Peyer's patch (tissue), 4 donors: ENCODE measurements at regions not wholly inside any gene's neighbourhood (a gene's known extent, or its start where the extent isn't known, plus 50 kb on each side); places are given as distances from the start of the nearest gene placed in this dataset.

Source experiments
- POLR2A ChIP-seq, 2 donors: fragments of 450-650 bp; IDR thresholded peaks; one replicate each; pipeline ENCODE4 v1.5.1; 2017; ENCODE audit warnings: antibody characterized with exemption in 2 of 2, mild to moderate bottlenecking in 2 of 2, moderate library complexity in 2 of 2
- TF ChIP-seq, protein P1 (sequence below), 6 experiments: fragments of 450-650 bp in 4 of 6; fragments of 200-600 bp in 2 of 6; sonication (generic) in 1 of 6; IDR thresholded peaks; one replicate each; pipeline ENCODE4 v1.5.1; 2017 to 2019; ENCODE audit warnings: antibody characterized with exemption in 6 of 6, mild to moderate bottlenecking in 3 of 6, moderate library complexity in 1 of 6

DNA sequence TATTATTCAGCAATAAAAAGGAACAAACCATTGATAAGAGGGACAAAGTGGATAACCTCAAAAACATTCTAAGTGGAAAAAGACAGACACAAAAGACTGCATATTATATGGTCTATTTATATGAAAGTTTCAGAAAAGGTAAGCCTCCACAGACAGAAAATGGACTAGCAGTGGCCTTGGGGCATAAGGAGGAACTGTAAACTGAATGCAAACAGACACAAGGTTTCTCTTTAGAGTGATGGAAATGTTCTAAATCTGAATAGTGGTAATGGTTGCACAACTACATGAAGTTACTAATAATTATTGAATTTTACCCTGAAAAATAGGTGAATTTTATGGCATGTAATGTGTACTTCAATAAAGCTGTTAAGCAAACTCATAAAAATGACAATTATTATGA, 286.3 kb upstream of the PAPPA start:
- TF ChIP-seq, protein P1, sequence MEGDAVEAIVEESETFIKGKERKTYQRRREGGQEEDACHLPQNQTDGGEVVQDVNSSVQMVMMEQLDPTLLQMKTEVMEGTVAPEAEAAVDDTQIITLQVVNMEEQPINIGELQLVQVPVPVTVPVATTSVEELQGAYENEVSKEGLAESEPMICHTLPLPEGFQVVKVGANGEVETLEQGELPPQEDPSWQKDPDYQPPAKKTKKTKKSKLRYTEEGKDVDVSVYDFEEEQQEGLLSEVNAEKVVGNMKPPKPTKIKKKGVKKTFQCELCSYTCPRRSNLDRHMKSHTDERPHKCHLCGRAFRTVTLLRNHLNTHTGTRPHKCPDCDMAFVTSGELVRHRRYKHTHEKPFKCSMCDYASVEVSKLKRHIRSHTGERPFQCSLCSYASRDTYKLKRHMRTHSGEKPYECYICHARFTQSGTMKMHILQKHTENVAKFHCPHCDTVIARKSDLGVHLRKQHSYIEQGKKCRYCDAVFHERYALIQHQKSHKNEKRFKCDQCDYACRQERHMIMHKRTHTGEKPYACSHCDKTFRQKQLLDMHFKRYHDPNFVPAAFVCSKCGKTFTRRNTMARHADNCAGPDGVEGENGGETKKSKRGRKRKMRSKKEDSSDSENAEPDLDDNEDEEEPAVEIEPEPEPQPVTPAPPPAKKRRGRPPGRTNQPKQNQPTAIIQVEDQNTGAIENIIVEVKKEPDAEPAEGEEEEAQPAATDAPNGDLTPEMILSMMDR (IDR thresholded peaks at IDR 0.05) = no peak
- no peak for TF ChIP-seq POLR2A (IDR thresholded peaks at IDR 0.05)
